DMS53 (cell line): ENCODE measurements at regions not wholly inside any gene's neighbourhood (a gene's known extent, or its start where the extent isn't known, plus 50 kb on each side); places are given as distances from the start of the nearest gene placed in this dataset.

ENCODE experiments used
- DNase-seq: peaks from one replicate; lab custom pipeline; 2025; lab: John Stamatoyannopoulos, UW

- DNase-seq, result no peak
Observed at GRCh38 chr2:65536596-65536995, 104.2 kb upstream of the SPRED2 start.

GRCh38 chr2:65532937-65533336 lies 100.5 kb upstream of the SPRED2 start:
- no peak for DNase-seq

- DNase-seq, result no peak
Observed at GRCh38 chr2:65532326-65532725, 99.9 kb upstream of the SPRED2 start.

GRCh38 chr2:65530547-65531320 lies 98.3 kb upstream of the SPRED2 start:
- DNase-seq, result no peak

- no peak for DNase-seq
Observed at GRCh38 chr2:65529419-65529818, 97.0 kb upstream of the SPRED2 start.

GRCh38 chr2:65528241-65528574 lies 95.8 kb upstream of the SPRED2 start:
- DNase-seq, result no peak

- no peak for DNase-seq
Observed at GRCh38 chr2:65527451-65528240, 95.2 kb upstream of the SPRED2 start.

GRCh38 chr2:65525616-65526231 lies 93.3 kb upstream of the SPRED2 start:
- DNase-seq, result no peak

- no peak for DNase-seq
Observed at GRCh38 chr2:65522922-65523321, 90.5 kb upstream of the SPRED2 start.

- no peak for DNase-seq
Observed at GRCh38 chr2:65518751-65519150, 86.4 kb upstream of the SPRED2 start.

- DNase-seq, result no peak
Observed at GRCh38 chr2:65514555-65515195, 82.3 kb upstream of the SPRED2 start.

GRCh38 chr2:65512783-65513182 lies 80.4 kb upstream of the SPRED2 start:
- DNase-seq, result no peak

GRCh38 chr2:65511306-65511705 lies 78.9 kb upstream of the SPRED2 start:
- no peak for DNase-seq

- no peak for DNase-seq
Observed at GRCh38 chr2:65508225-65508624, 75.8 kb upstream of the SPRED2 start.

GRCh38 chr2:65507102-65508069 lies 75.0 kb upstream of the SPRED2 start:
- no peak for DNase-seq

GRCh38 chr2:65504814-65505697 lies 72.7 kb upstream of the SPRED2 start:
- peak; percentile 17 for DNase-seq

GRCh38 chr2:65504201-65504600 lies 71.8 kb upstream of the SPRED2 start:
- DNase-seq, result no peak

GRCh38 chr2:65503746-65504145 lies 71.3 kb upstream of the SPRED2 start:
- no peak for DNase-seq

- no peak for DNase-seq
Observed at GRCh38 chr2:65501836-65502235, 69.4 kb upstream of the SPRED2 start.

- DNase-seq, result no peak
Observed at GRCh38 chr2:65501074-65501473, 68.7 kb upstream of the SPRED2 start.
